ENCODE measurements at regions not wholly inside any gene's neighbourhood (a gene's known extent, or its start where the extent isn't known, plus 50 kb on each side); places are given as distances from the start of the nearest gene placed in this dataset.

DNA sequence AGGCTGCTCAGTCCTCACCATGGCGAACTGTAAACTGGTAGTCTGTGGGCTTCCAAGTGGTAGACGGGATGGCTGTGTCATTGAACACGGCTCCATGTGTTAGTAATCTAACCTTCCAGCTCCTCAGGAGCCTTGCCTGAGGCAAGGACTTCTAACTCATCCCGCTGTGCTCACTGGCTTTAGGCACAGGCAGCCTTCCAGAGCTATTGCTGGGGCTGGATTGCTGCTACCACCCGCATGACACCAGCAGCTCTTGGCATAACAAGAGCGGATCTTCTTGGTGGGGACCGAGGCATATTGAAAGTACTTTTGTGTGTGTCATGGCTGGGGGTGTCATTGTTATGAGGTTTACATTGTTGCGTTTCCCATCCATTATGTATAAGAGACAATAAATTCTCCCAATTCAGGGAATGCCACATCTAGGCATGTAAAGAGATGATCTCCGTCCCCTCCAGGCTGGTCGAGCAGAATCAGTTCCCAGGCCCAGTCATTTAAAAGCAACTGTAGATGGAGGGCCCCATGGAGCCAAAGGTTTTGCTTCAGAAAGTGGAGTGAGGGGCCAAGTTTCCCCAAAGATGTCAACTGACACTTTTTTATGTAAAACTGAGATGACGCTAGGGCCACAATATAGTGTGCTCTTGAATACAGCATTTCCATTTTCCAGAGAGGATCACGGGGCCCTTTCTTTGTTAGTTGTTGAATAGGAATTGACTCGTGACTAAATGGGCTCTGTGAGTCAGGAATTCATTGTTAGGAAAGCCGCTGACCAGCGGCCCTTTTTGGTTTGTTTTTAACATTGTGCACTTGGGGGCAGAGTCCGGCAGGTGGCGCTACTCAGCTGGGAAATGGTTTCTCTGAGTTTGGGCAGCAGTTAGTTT lies 759.5 kb downstream of the TAF11L14 start:
- no peak overlapping the region for H3K27ac ChIP-seq (ENCODE audit: low read depth, low read length)
- H4K20me1 ChIP-seq (ENCODE audit: control insufficient read depth, insufficient read depth, low read depth, low read length), result no peaks in the 10 kb centered on the region
- TF ChIP-seq, protein P1, sequence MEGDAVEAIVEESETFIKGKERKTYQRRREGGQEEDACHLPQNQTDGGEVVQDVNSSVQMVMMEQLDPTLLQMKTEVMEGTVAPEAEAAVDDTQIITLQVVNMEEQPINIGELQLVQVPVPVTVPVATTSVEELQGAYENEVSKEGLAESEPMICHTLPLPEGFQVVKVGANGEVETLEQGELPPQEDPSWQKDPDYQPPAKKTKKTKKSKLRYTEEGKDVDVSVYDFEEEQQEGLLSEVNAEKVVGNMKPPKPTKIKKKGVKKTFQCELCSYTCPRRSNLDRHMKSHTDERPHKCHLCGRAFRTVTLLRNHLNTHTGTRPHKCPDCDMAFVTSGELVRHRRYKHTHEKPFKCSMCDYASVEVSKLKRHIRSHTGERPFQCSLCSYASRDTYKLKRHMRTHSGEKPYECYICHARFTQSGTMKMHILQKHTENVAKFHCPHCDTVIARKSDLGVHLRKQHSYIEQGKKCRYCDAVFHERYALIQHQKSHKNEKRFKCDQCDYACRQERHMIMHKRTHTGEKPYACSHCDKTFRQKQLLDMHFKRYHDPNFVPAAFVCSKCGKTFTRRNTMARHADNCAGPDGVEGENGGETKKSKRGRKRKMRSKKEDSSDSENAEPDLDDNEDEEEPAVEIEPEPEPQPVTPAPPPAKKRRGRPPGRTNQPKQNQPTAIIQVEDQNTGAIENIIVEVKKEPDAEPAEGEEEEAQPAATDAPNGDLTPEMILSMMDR (IDR thresholded peaks at IDR 0.05; ENCODE audit: low read depth, low read length, poor library complexity, severe bottlenecking), result peak; percentile 83
- no peak for TF ChIP-seq EZH2phosphoT487 (IDR thresholded peaks at IDR 0.05; ENCODE audit: borderline replicate concordance, low read length)
- no peak overlapping the region for H3K4me2 ChIP-seq (ENCODE audit: low read length)
- H3K27me3 ChIP-seq (ENCODE audit: control insufficient read depth, low read length), result no peaks in the 10 kb centered on the region
- H3F3A ChIP-seq (ENCODE audit: control insufficient read depth, insufficient read depth), result no peaks in the 10 kb centered on the region
- no peak overlapping the region for H3K4me3 ChIP-seq (ENCODE audit: low read length)
- H3K9me2 ChIP-seq (replicated peaks; ENCODE audit: control insufficient read depth, low read length), result no peaks in the 10 kb centered on the region
- H3K79me2 ChIP-seq (ENCODE audit: control insufficient read depth, low read length), result no peaks in the 10 kb centered on the region
- H3K4me1 ChIP-seq (ENCODE audit: control insufficient read depth, low read length), result no peaks in the 10 kb centered on the region
- H3K9me3 ChIP-seq (ENCODE audit: control insufficient read depth, insufficient read depth, low read length), result no peaks in the 10 kb centered on the region
- H3K36me3 ChIP-seq (ENCODE audit: control insufficient read depth, low read length), result no peaks in the 10 kb centered on the region

DNA sequence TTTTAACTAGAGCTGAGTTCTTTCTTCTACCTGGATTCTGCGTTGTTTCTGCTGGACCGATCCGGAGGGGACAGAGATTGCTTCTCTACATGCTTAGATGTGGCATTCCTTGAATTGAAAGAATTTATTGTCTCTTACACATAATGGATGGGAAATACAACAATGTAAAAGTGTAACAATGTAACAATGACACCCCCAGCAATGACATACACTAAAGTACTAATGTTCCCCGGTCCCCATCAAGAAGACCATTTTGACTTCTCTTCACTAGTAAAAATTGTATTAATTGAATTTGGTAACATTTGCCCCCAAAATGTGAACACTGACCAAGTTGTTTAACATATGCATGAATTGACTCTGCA lies 760.2 kb downstream of the TAF11L14 start:
- TF ChIP-seq, protein P1 (IDR thresholded peaks at IDR 0.05; ENCODE audit: low read depth, low read length, poor library complexity, severe bottlenecking), result no peak
- no peak for TF ChIP-seq EZH2phosphoT487 (IDR thresholded peaks at IDR 0.05; ENCODE audit: borderline replicate concordance, low read length)
- no peaks in the 10 kb centered on the region for H3K9me2 ChIP-seq (replicated peaks; ENCODE audit: control insufficient read depth, low read length)
- H3K4me1 ChIP-seq (ENCODE audit: control insufficient read depth, low read length), result no peaks in the 10 kb centered on the region
- H4K20me1 ChIP-seq (ENCODE audit: control insufficient read depth, insufficient read depth, low read depth, low read length), result no peaks in the 10 kb centered on the region
- H3K4me3 ChIP-seq (ENCODE audit: low read length), result no peak overlapping the region
- no peaks in the 10 kb centered on the region for H3K36me3 ChIP-seq (ENCODE audit: control insufficient read depth, low read length)
- H3K27ac ChIP-seq (ENCODE audit: low read depth, low read length), result no peak overlapping the region
- H3F3A ChIP-seq (ENCODE audit: control insufficient read depth, insufficient read depth), result no peaks in the 10 kb centered on the region
- H3K27me3 ChIP-seq (ENCODE audit: control insufficient read depth, low read length), result no peaks in the 10 kb centered on the region
- H3K79me2 ChIP-seq (ENCODE audit: control insufficient read depth, low read length), result no peaks in the 10 kb centered on the region
- H3K9me3 ChIP-seq (ENCODE audit: control insufficient read depth, insufficient read depth, low read length), result no peaks in the 10 kb centered on the region
- H3K4me2 ChIP-seq (ENCODE audit: low read length), result no peak overlapping the region

DNA sequence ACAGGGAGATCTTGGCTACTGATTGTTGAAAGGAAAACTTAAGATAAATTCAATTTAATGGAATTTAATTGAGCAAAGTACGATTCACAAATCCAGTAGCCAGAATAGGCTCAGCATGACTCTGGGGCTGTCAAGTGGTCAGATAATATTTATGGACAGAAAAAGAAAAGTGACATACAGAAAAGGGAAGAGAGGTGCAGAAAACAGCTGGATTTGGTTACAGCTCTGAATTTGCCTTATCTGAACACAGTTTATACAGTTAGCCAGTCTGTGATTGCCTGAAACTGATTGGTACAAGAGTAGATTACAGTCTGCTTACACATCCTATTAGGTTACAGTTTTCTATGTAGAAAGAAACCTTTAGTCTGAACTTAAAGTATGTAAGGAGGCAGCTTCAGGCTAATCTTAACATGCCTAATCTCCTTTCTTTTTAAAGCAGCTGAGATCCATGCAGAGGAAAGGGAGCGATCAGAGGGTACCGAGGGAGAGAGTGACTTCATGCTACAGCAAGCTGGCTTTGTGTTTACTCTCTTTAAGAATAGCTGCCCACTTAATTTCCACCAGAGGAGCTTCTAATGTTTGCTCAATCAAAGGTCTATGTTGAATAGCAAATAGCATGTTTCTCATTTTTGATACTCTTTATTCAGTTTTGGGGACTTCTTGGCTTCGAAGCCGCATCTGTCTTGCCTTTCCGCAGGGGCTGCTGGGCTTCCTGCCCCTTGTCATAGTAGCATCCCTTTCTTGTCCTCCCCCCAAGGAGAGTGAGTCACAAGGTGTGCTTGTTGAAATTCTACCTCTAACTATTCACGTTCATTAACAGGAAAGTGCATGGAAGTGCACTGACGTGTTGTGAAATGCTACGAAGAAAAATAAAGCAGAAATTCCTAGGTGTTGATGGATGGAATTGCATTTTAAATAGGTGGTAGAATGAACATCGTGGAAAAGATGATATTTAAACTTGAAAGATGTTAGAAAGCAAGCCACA lies 761.2 kb downstream of the TAF11L14 start:
- Histone ChIP-seq H3K9me2 (replicated peaks; ENCODE audit: control insufficient read depth, low read length) (no peaks in the 10 kb centered on the region), H3K27ac (ENCODE audit: low read depth, low read length) (no peak overlapping the region), H3K4me2 (ENCODE audit: low read length) (no peak overlapping the region), H3K9me3 (ENCODE audit: control insufficient read depth, insufficient read depth, low read length) (no peaks in the 10 kb centered on the region), H3K79me2 (ENCODE audit: control insufficient read depth, low read length) (no peaks in the 10 kb centered on the region), H3F3A (ENCODE audit: control insufficient read depth, insufficient read depth) (no peaks in the 10 kb centered on the region), H3K36me3 (ENCODE audit: control insufficient read depth, low read length) (no peaks in the 10 kb centered on the region), H3K27me3 (ENCODE audit: control insufficient read depth, low read length) (no peaks in the 10 kb centered on the region), H3K4me3 (ENCODE audit: low read length) (no peak overlapping the region), H4K20me1 (ENCODE audit: control insufficient read depth, insufficient read depth, low read depth, low read length) (no peaks in the 10 kb centered on the region), H3K4me1 (ENCODE audit: control insufficient read depth, low read length) (no peaks in the 10 kb centered on the region)
- TF ChIP-seq, protein P1 (IDR thresholded peaks at IDR 0.05; ENCODE audit: low read depth, low read length, poor library complexity, severe bottlenecking), result no peak
- TF ChIP-seq EZH2phosphoT487 (IDR thresholded peaks at IDR 0.05; ENCODE audit: borderline replicate concordance, low read length), result no peak
